Stromal cell of bone marrow (primary cell): ENCODE measurements at regions not wholly inside any gene's neighbourhood (a gene's known extent, or its start where the extent isn't known, plus 50 kb on each side); places are given as distances from the start of the nearest gene placed in this dataset.
"Not testable (repeated sequence)": the region's sequence is repeated elsewhere in the genome, so short reads cannot be mapped to it uniquely, and the experiment has no call there.

Source experiments
- DNase-seq: peaks from one replicate; pipeline ENCODE4 v3.0.0-alpha.2; 2012; ENCODE audit warnings: low read depth

- no peak for DNase-seq
These were observed 151.1 kb downstream of the TFPI2 start for GRCh38 chr7:93739424-93739823.

- no peak for DNase-seq
These were observed 152.6 kb downstream of the TFPI2 start for GRCh38 chr7:93737953-93738352.

GRCh38 chr7:93736668-93737369 is 153.7 kb downstream of the TFPI2 start:
- DNase-seq = no peak

GRCh38 chr7:93728292-93728691 is 153.8 kb upstream of the CALCR start:
- no peak for DNase-seq

- DNase-seq = no peak
These were observed 151.4 kb upstream of the CALCR start for GRCh38 chr7:93725954-93726353.

GRCh38 chr7:93723424-93724124 is 149.1 kb upstream of the CALCR start:
- DNase-seq = no peak

GRCh38 chr7:93720106-93720505 is 145.6 kb upstream of the CALCR start:
- DNase-seq = no peak

- peak; percentile 5 for DNase-seq
These were observed 145.0 kb upstream of the CALCR start for GRCh38 chr7:93719546-93719945.

- peak; percentile 2 for DNase-seq
These were observed 142.8 kb upstream of the CALCR start for GRCh38 chr7:93717217-93717900.

GRCh38 chr7:93715234-93715633 is 140.7 kb upstream of the CALCR start:
- peak; percentile 6 for DNase-seq

GRCh38 chr7:93711926-93712325 is 137.4 kb upstream of the CALCR start:
- no peak for DNase-seq

GRCh38 chr7:93708255-93708654 is 133.7 kb upstream of the CALCR start:
- DNase-seq = not testable (repeated sequence)

GRCh38 chr7:93707249-93707648 is 132.7 kb upstream of the CALCR start:
- no peak for DNase-seq

- DNase-seq = not testable (repeated sequence)
These were observed 131.6 kb upstream of the CALCR start for GRCh38 chr7:93706162-93706561.

GRCh38 chr7:93704217-93704616 is 129.7 kb upstream of the CALCR start:
- no peak for DNase-seq

- no peak for DNase-seq
These were observed 123.4 kb upstream of the CALCR start for GRCh38 chr7:93697901-93698300.

- DNase-seq = no peak
These were observed 119.3 kb upstream of the CALCR start for GRCh38 chr7:93693796-93694195.

GRCh38 chr7:93690021-93690420 is 115.5 kb upstream of the CALCR start:
- no peak for DNase-seq

- no peak for DNase-seq
These were observed 103.7 kb upstream of the CALCR start for GRCh38 chr7:93678185-93678584.

- DNase-seq = no peak
These were observed 89.2 kb upstream of the CALCR start for GRCh38 chr7:93663561-93664299.

- not testable (repeated sequence) for DNase-seq
These were observed 83.6 kb upstream of the CALCR start for GRCh38 chr7:93658163-93658562.

GRCh38 chr7:93651603-93652159 is 77.2 kb upstream of the CALCR start:
- no peak for DNase-seq
